HG03097 (cell line): ENCODE measurements at regions not wholly inside any gene's neighbourhood (a gene's known extent, or its start where the extent isn't known, plus 50 kb on each side); places are given as distances from the start of the nearest gene placed in this dataset.
"Not testable (repeated sequence)": the region's sequence is repeated elsewhere in the genome, so short reads cannot be mapped to it uniquely, and the experiment has no call there.

ENCODE experiments used
- ATAC-seq: cut with Tn5 transposase; IDR thresholded peaks from one replicate; pipeline ENCODE4 v1.9.1; 2021; ENCODE audit not compliant: unreplicated experiment, low FRiP score

- ATAC-seq = no peak
These were observed 367.8 kb upstream of the SULF2 start for GRCh38 chr20:48153103-48153502.

GRCh38 chr20:48150568-48150967, 365.3 kb upstream of the SULF2 start:
- no peak for ATAC-seq

DNA sequence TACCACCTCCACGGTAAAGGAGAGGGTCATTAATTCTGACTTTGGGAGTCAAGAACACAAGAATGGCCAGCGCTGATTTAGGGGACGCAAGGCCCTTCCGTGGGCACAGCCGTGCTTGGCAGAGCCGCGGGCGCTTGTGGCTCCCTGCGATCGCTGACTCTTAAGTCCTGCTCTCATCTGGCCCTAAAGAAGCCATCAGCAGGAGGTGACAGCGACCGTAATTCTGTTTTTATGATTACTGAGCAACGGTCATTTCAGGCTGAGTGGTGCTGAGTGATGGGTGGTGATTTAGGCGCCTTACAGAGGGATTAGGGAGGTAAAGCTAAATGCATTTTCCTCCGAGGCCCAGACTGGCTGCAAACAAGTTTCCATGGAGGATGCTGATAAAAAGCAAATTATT, 364.6 kb upstream of the SULF2 start:
- no peak for ATAC-seq

GRCh38 chr20:48148916-48149672, 363.8 kb upstream of the SULF2 start:
- ATAC-seq = no peak

- ATAC-seq = no peak
These were observed 362.7 kb upstream of the SULF2 start for GRCh38 chr20:48148020-48148419.

GRCh38 chr20:48147311-48147710, 362.0 kb upstream of the SULF2 start:
- ATAC-seq = no peak

DNA sequence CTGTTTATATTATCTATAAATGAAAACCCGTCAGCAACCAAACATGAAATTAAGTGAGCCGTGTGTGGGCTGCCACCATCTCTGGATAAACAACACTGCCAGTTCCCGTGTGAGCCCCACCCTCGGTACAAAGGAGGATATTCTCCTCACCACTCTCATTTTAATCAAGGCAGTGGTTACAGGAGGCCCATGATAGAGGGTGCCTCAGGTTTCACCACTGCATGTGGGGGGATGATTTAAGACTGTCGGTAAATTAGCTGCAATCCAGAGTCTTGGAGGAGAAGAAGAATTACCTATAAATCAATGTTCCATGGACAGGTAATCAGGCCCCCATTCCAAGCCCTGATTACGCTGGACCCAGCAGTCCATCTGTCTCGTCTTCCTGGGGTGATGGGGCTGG, 361.6 kb upstream of the SULF2 start:
- no peak for ATAC-seq

DNA sequence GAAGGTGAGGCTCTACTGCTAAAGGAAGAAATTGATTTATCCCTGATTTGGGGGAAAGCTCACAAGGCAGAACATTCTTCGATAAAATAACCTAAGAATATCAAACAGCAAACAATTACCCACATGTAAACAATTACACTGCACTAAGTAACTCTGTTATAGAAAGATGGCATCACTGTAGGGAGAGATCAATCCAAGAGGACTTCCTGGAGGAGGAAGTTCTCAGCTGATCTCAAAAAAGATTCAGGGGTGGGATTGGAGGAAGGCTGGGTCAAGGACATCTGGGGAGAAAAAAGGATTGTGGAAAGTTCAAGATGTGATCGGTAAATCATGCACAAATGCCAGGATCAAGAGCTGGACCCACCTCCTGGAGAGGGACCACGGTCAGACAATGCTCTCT, 361.0 kb upstream of the SULF2 start:
- no peak for ATAC-seq

DNA sequence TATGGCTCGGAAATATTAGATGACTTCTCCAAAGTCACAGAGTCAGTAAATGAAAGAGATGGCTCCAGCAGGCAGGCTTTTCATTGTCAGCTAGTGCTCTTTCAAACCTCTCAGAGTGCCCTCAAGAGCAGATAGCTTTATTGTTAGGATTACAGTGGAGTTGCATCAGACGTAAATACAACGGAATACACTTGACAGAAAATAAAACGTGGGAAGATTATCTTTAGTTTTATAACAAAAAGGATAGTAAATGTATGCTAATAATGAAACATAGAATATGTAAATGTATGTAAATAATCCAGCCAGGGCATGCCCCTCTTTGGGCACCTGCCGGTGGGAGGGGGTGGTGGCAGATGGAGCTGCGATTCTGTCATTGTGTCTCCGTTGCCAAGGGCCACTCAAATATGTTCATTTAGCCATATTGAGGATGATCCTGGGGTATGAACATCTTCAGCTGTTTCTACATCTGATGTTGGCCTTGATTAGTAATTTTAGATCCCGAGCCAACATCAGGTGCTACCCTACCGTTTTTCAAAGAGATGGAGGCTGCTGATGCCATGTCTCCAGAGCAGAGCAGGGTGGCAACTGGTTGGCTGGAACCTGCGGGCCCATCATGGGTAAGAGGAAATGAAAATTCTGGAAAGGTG, 358.3 kb upstream of the SULF2 start:
- ATAC-seq = no peak

DNA sequence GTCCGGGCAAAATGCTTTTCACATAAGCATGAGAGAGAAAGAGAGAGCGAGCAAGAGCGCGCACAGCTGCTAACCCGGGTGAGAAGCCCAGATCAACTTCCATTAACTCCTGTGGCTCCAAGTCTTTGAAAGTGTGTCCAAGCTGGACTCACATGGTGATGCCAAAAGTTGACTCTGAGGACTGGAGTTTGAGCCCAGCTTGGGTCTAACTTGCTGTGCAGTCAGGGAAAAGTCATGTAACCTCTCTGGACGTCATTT, 357.2 kb upstream of the SULF2 start:
- no peak for ATAC-seq

DNA sequence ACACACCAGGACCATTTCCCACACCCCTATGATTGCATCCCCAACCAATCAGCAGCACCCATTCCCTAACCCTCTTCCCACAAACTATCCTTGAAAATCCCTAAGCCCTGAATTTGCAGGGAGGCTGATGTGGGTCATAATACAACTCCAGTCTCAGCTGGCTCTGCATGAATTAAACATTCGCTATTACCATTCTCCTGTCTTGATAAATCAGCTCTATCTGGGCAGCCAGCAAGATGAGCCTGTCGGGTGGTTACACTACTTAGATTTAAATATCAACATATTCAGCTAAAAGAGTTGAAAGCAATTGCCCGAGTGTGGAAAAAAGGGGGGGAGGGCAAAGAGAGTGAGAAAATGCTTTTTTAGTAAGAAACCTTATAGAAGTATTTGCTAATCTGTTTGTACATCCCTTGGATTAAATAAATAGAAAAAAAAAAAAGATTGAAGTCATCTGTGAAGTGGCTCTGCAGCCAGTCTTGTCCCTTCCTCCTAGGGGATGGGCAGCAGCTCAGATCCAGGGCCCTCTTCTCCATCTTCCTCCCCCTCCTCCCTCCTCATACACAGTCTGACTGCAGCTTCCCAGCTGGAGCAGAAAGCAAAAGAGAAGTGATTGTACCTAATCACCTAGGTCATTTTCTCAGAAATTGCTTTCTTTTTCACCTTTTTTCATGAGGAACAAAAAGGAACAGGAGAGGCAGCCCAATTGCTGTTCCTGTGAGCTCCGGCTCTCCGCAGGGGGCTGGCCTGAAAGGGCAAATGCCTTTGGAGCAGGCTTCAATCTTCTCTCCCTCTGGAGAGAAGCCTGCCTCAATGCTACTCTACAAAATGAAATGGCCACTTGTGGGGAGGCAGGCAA, 356.6 kb upstream of the SULF2 start:
- ATAC-seq = no peak

DNA sequence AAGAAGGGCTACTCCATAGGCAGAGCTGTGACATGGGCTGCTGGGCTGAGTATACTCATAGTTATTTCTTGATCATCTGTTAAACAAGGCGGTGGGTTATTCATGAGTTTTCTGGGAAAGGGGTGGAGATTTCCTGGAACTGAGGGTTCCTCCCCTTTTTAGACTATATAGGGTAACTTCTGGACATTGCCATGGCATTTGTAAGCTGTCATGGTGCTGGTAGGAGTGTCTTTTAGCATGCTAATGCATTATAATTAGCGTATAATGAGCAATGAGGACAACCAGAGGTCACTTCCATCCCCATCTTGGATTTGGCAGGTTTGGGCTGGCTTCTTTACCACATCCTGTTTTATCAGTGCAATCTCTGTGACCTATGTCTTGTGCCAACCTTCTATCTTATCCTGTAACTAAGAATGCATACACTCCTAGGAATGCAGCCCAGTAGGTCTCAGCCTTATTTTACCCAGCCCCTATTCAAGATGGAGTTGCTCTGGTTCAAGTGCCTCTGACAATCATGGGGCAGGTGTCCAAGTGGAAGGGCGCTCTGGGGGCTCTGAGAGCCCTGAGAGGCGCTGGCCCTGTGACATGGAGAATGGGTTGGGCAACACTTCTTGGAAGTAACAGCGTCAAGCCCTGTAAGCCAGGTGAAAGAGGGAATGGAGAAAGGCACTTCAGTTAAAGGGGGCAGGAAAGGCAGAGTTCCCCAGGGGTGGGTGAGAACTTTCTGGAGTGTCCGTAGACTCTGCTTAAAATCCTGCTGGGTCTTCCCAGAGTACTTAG, 354.2 kb upstream of the SULF2 start:
- ATAC-seq = no peak

DNA sequence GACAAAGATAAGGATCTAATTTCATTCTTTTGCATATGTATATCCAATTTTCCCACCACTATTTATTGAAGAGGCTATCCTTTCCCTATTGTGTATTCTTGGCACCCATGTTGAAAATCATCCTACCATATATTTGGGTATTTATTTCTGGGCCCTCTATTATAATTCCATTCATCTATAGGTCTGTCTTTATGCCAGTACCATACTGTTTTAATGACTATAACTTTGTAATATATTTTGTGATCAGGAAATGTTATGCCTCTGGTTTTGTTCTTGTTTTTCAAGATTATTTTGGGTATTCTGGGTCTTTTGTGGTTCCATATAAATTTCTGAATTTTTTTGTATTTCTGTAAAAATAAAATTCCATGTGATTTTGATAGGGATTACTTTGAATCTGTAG, 347.6 kb upstream of the SULF2 start:
- no peak for ATAC-seq

GRCh38 chr20:48131581-48131980, 346.3 kb upstream of the SULF2 start:
- ATAC-seq = no peak

DNA sequence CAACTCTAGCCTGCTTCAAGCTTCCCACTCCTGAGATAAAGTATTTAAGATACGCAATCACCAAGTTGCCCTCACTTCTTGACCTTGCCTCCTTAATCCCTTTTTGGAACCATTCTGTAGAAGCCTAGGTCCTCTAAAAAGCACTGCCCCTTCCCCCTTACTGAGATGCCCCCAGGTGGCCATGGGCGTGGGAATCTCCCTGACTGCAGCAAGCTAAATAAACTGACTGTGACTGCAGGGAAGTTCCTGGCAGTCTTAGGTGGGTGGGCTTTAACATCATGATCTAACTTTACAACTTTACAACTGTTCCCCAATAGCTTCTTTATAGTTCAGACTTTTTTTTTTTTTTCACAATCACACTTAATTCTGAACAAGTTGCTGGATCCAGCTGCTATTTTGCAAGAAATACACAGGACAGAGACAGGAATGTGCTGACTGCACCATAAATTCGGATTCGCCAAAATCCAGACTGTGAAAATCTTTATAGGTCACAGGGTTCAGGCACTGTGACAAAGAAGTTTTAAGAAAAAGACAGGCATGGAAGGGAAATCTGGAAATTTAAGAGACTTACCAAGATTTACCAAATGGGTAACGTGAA, 344.2 kb upstream of the SULF2 start:
- no peak for ATAC-seq

DNA sequence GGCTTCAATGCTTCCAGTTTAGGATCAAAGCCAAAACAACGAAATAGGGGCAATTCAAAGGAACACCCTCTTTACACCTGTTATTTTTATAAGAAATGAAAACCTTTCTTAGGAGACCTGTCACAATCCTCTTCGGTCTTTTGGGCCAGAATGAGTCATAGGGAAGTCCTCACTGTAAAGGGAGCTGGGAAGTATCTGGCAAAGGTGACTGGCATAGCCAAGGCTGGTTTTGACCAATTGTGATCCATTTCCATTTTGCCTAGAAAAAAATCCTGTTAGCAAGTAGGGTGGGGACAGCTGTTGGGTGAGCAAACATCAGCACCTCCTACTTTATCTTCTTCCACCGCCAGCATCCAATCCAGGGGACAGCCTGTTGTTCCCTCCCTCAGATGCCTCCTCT, 343.2 kb upstream of the SULF2 start:
- no peak for ATAC-seq

GRCh38 chr20:48127964-48128363, 342.7 kb upstream of the SULF2 start:
- not testable (repeated sequence) for ATAC-seq

DNA sequence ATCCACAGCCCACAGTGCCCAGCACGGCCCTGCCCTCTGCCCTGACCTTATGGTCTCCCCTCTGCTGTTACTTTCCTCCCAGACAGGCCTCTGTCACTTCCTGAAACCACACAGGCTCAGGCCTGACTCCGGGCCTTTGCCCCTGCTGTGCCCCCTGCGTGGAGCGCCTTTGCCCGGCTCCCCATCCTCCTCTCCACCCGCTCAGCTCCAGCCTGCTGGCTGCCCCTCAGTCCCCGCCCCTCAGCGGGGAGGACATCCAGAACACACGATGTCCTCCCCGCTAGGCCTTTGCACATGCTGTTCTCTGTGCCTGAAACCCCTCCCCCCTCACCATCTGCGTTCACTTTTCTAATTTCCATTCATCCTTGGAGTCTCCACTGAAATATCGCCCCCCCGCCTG, 341.9 kb upstream of the SULF2 start:
- not testable (repeated sequence) for ATAC-seq

- no peak for ATAC-seq
These were observed 341.0 kb upstream of the SULF2 start for GRCh38 chr20:48126227-48126740.

DNA sequence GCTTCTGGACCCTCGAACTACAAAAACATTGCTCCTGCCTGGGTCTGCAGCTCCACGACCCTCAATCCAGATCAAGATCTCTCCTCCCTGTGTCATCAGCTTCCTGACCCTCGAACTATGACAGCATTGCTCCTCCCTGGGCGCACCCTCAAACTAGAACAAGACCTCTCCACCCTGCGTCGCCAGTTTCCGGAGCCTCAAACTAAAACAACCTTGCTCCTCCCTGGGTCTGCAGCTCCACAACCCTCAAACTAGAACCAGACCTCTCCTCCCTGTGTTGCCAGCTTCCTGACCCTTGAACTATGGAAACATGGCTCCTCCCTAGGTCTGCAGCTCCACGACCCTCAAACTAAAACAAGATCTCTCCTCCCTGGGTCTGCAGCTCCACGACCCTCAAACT, 339.7 kb upstream of the SULF2 start:
- no peak for ATAC-seq
